ENCODE measurements at regions not wholly inside any gene's neighbourhood (a gene's known extent, or its start where the extent isn't known, plus 50 kb on each side); places are given as distances from the start of the nearest gene placed in this dataset.

- no peak for TF ChIP-seq CTCF (IDR thresholded peaks at IDR 0.05; ENCODE audit: insufficient read depth, low read length)
- TF ChIP-seq GABPA (IDR thresholded peaks at IDR 0.05; ENCODE audit: low read depth), result no peak
Measured at GRCh38 chr11:37109286-37109585, 511.2 kb upstream of the RAG2 start.

Data from HL-60 (cell line).